ENCODE measurements at regions not wholly inside any gene's neighbourhood (a gene's known extent, or its start where the extent isn't known, plus 50 kb on each side); places are given as distances from the start of the nearest gene placed in this dataset.

GRCh38 chr9:101880846-101881245 lies 142.4 kb upstream of the GRIN3A start:
- no peak for TF ChIP-seq EZH2phosphoT487 (IDR thresholded peaks at IDR 0.05; ENCODE audit: borderline replicate concordance)
- TF ChIP-seq, protein P1, sequence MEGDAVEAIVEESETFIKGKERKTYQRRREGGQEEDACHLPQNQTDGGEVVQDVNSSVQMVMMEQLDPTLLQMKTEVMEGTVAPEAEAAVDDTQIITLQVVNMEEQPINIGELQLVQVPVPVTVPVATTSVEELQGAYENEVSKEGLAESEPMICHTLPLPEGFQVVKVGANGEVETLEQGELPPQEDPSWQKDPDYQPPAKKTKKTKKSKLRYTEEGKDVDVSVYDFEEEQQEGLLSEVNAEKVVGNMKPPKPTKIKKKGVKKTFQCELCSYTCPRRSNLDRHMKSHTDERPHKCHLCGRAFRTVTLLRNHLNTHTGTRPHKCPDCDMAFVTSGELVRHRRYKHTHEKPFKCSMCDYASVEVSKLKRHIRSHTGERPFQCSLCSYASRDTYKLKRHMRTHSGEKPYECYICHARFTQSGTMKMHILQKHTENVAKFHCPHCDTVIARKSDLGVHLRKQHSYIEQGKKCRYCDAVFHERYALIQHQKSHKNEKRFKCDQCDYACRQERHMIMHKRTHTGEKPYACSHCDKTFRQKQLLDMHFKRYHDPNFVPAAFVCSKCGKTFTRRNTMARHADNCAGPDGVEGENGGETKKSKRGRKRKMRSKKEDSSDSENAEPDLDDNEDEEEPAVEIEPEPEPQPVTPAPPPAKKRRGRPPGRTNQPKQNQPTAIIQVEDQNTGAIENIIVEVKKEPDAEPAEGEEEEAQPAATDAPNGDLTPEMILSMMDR (conservative IDR thresholded peaks at IDR 0.05; ENCODE audit: low read length): no peak
